ENCODE measurements at regions not wholly inside any gene's neighbourhood (a gene's known extent, or its start where the extent isn't known, plus 50 kb on each side); places are given as distances from the start of the nearest gene placed in this dataset.

DNA sequence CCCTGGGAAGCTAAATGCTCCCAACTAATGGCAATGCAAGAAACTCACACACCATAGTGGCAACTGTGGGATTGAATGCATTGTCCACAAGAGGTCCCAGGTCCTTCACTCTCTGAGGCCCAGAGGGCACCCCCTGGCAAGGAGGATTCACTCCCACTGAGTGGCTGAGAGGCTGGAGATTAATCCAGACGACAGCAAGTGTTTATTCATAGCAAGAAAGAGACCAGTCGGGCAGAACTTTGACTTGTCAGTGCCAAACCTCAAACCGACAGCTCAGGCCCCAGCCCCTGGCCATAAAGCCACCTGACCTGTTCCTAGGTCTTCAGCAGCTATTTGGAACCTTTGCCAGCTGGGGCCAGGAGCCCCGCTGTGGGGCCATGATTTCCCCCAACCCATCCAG, 54.5 kb upstream of the MPEG1 start:
- H3K27me3 ChIP-seq, result no peaks in the 10 kb centered on the region
- WGBS, 2 donors, result 63% methylated on average over 4 of the region's 4 CpGs
- no peaks in the 10 kb centered on the region for H3K4me1 ChIP-seq
- TF ChIP-seq, protein P1, sequence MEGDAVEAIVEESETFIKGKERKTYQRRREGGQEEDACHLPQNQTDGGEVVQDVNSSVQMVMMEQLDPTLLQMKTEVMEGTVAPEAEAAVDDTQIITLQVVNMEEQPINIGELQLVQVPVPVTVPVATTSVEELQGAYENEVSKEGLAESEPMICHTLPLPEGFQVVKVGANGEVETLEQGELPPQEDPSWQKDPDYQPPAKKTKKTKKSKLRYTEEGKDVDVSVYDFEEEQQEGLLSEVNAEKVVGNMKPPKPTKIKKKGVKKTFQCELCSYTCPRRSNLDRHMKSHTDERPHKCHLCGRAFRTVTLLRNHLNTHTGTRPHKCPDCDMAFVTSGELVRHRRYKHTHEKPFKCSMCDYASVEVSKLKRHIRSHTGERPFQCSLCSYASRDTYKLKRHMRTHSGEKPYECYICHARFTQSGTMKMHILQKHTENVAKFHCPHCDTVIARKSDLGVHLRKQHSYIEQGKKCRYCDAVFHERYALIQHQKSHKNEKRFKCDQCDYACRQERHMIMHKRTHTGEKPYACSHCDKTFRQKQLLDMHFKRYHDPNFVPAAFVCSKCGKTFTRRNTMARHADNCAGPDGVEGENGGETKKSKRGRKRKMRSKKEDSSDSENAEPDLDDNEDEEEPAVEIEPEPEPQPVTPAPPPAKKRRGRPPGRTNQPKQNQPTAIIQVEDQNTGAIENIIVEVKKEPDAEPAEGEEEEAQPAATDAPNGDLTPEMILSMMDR (IDR thresholded peaks at IDR 0.05), result no peak
- TF ChIP-seq EP300 (IDR thresholded peaks at IDR 0.05) (no peak), POLR2A (IDR thresholded peaks at IDR 0.05) (no peak), POLR2AphosphoS5 (IDR thresholded peaks at IDR 0.05) (no peak)
- no peak overlapping the region for H3K27ac ChIP-seq
- H3K36me3 ChIP-seq, result no peaks in the 10 kb centered on the region
- intact Hi-C loops (cut with DNase I), result no loop called here
- no peak overlapping the region for H3K4me3 ChIP-seq
- DNase-seq, result no peak
- H3K9me3 ChIP-seq, result no peaks in the 10 kb centered on the region

DNA sequence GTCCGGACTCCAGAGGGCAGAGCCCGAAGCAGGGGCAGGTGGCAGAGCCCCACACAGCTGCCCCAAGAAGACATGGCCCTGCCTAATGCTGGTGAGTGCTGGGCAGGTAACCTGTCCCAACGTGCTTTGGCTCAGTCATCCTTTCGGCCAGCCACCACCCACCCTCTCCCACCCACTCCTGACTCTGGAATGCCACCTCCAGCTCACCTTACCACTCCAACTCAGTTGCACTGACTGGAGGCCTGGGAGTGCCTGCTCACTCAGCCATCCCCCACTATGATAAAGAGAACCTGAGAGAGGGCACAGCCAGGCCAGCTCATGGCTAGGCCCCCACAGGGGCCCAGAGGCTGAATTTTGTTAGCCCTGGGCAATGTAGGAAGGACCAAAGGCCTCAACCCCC, 53.8 kb upstream of the MPEG1 start:
- H3K36me3 ChIP-seq, result no peaks in the 10 kb centered on the region
- 89 to 90% methylated on average over 4 of the region's 4 CpGs for WGBS, 2 donors
- no peak overlapping the region for H3K27ac ChIP-seq
- no peak for DNase-seq
- no peaks in the 10 kb centered on the region for H3K9me3 ChIP-seq
- H3K27me3 ChIP-seq, result no peaks in the 10 kb centered on the region
- intact Hi-C loops (cut with DNase I), result no loop called here
- no peaks in the 10 kb centered on the region for H3K4me1 ChIP-seq
- TF ChIP-seq EP300 (IDR thresholded peaks at IDR 0.05) (no peak), POLR2A (IDR thresholded peaks at IDR 0.05) (no peak), POLR2AphosphoS5 (IDR thresholded peaks at IDR 0.05) (no peak)
- TF ChIP-seq, protein P1 (IDR thresholded peaks at IDR 0.05), result no peak
- no peak overlapping the region for H3K4me3 ChIP-seq

DNA sequence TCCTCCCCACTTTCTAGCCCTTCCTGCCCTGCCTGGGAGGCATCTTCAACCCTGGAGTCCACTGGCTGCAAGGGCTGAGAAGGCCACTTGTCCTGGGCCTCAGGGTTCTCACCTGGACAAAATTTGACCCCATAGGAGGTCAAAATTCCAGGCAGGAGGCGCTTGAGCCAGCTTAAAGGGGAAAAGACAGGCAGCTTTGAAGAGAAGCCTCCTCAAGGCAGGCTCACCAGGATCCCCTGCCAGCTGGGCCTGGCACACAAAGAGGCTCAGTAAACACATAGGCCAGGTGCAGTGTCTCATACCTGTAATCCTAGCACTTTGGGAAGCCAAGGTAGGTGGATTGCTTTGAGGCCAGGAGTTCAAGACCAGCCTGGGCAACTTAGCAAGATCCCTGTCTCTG, 53.0 kb upstream of the MPEG1 start:
- TF ChIP-seq POLR2A (IDR thresholded peaks at IDR 0.05), result no peak
- TF ChIP-seq, protein P1 (IDR thresholded peaks at IDR 0.05), result no peak
- no peak for TF ChIP-seq POLR2AphosphoS5 (IDR thresholded peaks at IDR 0.05)
- TF ChIP-seq EP300 (IDR thresholded peaks at IDR 0.05), result no peak
- intact Hi-C loops (cut with DNase I), result no loop called here
- WGBS, 2 donors, result 86 to 93% methylated on average over 1 of the region's 1 CpG

DNA sequence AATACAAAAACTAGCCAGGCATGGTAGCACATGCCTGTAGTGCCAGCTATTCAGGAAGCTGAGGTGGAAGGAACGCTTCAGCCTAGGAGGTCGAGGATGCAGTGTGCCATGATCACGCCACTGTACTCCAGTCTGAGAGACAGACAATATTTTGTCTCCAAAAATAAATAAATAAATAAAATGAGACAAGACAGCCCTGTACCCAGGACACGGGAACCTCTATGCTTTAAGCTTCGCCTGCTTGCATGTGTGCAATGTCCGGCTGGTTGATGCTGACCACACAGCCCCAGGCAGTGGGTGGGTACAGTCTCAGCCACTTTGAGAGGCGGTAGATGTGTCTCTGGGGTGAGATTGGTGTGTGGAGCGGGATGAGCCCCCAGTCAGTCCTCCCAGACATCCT, 52.0 kb upstream of the MPEG1 start:
- TF ChIP-seq POLR2AphosphoS5 (IDR thresholded peaks at IDR 0.05) (no peak), POLR2A (IDR thresholded peaks at IDR 0.05) (no peak), EP300 (IDR thresholded peaks at IDR 0.05) (no peak)
- TF ChIP-seq, protein P1 (IDR thresholded peaks at IDR 0.05), result no peak
- DNase-seq, result no peak
- Histone ChIP-seq H3K27me3 (no peaks in the 10 kb centered on the region), H3K4me1 (no peaks in the 10 kb centered on the region), H3K4me3 (no peak overlapping the region), H3K27ac (no peak overlapping the region), H3K9me3 (no peaks in the 10 kb centered on the region), H3K36me3 (no peaks in the 10 kb centered on the region)
- 85 to 95% methylated on average over 8 of the region's 8 CpGs for WGBS, 2 donors
- intact Hi-C loops (cut with DNase I), result no loop called here

More for the DNA sequence above, 53.0 kb upstream of the MPEG1 start:
- H3K36me3 ChIP-seq, result no peaks in the 10 kb centered on the region
- no peak for DNase-seq
- H3K4me1 ChIP-seq, result no peaks in the 10 kb centered on the region
- H3K9me3 ChIP-seq, result no peaks in the 10 kb centered on the region
- H3K27me3 ChIP-seq, result no peaks in the 10 kb centered on the region
- H3K4me3 ChIP-seq, result no peak overlapping the region
- H3K27ac ChIP-seq, result no peak overlapping the region

DNA sequence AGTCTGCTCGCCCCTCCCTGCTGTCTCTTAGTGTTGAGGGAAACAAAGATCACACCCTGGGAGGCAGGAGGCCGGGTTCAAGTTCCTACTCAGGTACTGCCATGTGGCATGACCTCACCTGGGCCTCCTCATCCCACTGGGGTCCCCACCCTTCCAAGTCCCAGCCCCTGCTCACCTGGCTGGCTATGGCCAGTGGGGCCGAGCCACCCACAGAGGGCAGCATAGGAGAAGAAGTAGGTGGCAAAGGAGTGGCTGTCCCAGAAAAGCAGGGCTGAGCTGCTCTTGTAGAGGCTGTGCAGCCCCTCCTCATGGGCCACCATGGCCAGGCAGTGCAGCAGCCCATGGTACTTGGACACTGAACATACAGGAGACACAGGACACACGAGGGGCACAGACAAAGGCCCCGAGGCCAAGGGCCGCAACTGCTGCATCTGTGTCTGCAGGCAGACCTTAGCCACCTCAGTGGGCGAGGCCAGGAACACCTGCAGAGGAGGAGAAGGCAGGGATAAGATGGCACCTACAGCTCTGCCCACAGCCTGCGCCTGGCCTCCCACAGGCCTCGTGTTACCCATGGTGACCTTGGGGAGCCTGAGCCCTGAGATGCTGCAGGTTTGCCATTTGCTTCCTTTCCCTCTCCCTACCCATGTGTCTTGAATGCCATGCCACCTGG, 50.6 kb upstream of the MPEG1 start:
- H3K9me3 ChIP-seq, result no peaks in the 10 kb centered on the region
- 46 to 71% methylated on average over 9 of the region's 9 CpGs for WGBS, 2 donors
- intact Hi-C loops (cut with DNase I), result no loop called here
- no peak overlapping the region for H3K27ac ChIP-seq
- H3K36me3 ChIP-seq, result no peaks in the 10 kb centered on the region
- no peak overlapping the region for H3K4me3 ChIP-seq
- no peak for DNase-seq
- no peaks in the 10 kb centered on the region for H3K4me1 ChIP-seq
- TF ChIP-seq POLR2AphosphoS5 (IDR thresholded peaks at IDR 0.05) (no peak), EP300 (IDR thresholded peaks at IDR 0.05) (no peak), POLR2A (IDR thresholded peaks at IDR 0.05) (no peak)
- TF ChIP-seq, protein P1 (IDR thresholded peaks at IDR 0.05), result no peak
- H3K27me3 ChIP-seq, result no peaks in the 10 kb centered on the region

Data from sigmoid colon (tissue), 6 donors.